ENCODE measurements at regions not wholly inside any gene's neighbourhood (a gene's known extent, or its start where the extent isn't known, plus 50 kb on each side); places are given as distances from the start of the nearest gene placed in this dataset.

DNA sequence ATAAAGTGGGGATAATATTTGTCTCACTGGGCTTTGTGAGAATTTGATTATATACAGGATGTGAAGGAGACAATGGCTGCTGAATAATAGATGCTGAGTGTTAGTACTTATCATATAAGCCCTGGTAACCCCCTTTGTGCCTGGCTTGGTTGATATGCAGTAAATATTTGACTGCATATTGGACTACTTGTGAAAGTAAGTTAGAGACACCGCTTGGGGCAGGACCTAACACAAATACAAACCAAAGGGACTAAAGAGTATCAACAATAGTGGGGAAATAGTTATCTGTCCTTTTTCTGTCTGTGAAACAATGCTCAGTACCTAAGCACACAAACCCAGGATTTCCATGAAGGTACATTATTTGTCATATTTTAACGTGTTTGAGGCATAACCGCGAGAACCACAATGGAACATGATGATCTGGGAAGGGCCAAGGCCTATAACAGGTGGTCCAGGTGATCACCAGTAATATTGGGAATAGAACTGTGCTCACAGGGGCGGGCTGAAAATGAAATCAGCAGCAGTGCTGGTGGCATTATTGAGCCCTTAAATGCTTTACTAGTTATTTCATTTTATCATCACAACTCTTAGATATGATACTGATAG lies 138.2 kb upstream of the SMARCA2 start:
- DNase-seq: no peak
- WGBS, 2 donors: 91 to 92% methylated on average over 5 of the region's 5 CpGs

DNA sequence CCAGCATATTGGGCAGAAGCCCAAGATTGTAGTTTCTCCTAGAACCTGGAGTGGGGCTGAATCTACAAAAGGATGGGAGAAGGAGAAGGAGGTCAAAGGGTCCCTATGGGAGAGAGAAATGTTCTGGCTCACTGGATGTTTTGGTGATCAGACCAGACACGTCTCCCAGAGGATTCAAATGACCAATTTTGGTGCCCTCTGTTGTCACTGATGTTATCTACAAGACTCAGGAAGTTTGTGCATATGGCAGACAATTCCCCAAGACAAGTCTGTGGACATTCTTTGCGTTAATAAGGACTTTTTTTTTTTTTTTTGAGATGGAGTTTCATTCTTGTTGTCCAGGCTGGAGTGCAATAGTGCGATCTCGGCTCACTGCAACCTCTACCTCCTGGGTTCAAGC lies 137.2 kb upstream of the SMARCA2 start:
- no peak overlapping the region for H3K4me3 ChIP-seq
- H3K4me1 ChIP-seq: no peaks in the 10 kb centered on the region
- intact Hi-C loops (cut with DNase I; ENCODE audit: low total_unique reads): no loop called here
- H3K27me3 ChIP-seq: no peaks in the 10 kb centered on the region
- WGBS, 2 donors: 85 to 93% methylated on average over 4 of the region's 4 CpGs
- TF ChIP-seq, protein P1, sequence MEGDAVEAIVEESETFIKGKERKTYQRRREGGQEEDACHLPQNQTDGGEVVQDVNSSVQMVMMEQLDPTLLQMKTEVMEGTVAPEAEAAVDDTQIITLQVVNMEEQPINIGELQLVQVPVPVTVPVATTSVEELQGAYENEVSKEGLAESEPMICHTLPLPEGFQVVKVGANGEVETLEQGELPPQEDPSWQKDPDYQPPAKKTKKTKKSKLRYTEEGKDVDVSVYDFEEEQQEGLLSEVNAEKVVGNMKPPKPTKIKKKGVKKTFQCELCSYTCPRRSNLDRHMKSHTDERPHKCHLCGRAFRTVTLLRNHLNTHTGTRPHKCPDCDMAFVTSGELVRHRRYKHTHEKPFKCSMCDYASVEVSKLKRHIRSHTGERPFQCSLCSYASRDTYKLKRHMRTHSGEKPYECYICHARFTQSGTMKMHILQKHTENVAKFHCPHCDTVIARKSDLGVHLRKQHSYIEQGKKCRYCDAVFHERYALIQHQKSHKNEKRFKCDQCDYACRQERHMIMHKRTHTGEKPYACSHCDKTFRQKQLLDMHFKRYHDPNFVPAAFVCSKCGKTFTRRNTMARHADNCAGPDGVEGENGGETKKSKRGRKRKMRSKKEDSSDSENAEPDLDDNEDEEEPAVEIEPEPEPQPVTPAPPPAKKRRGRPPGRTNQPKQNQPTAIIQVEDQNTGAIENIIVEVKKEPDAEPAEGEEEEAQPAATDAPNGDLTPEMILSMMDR (IDR thresholded peaks at IDR 0.05): no peak
- TF ChIP-seq POLR2A (IDR thresholded peaks at IDR 0.05): no peak
- H3K36me3 ChIP-seq (ENCODE audit: low read depth, missing control alignments): no peaks in the 10 kb centered on the region
- no peaks in the 10 kb centered on the region for H3K9me3 ChIP-seq
- no peak for DNase-seq
- no peak overlapping the region for H3K27ac ChIP-seq

More for the DNA sequence above, 138.2 kb upstream of the SMARCA2 start:
- Histone ChIP-seq H3K4me3 (no peak overlapping the region), H3K9me3 (no peaks in the 10 kb centered on the region), H3K27me3 (no peaks in the 10 kb centered on the region), H3K36me3 (ENCODE audit: low read depth, missing control alignments) (no peaks in the 10 kb centered on the region), H3K4me1 (no peaks in the 10 kb centered on the region), H3K27ac (no peak overlapping the region)
- no peak for TF ChIP-seq POLR2A (IDR thresholded peaks at IDR 0.05)
- TF ChIP-seq, protein P1 (IDR thresholded peaks at IDR 0.05): no peak
- intact Hi-C loops (cut with DNase I; ENCODE audit: low total_unique reads): no loop called here

DNA sequence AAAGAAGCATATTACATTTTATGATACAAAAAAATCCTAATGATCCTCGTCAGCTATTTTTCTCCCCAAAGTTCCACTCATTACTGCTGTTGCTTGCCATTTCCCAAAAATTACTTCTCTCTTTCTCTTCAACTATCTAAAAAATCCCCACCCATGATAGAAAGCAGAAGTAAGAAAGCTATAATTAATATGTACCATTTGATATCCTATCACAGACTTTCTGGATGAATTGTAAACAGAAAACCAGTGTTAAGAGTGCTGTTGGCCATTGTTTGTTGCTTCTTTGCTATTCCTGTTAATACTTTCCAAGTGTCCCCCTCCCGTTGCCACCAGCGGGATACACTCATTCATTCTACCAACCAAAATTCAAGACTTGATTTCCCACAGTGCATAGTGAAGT lies 136.3 kb upstream of the SMARCA2 start:
- Histone ChIP-seq H3K9me3 (no peaks in the 10 kb centered on the region), H3K36me3 (ENCODE audit: low read depth, missing control alignments) (no peaks in the 10 kb centered on the region), H3K27me3 (no peaks in the 10 kb centered on the region), H3K4me3 (no peak overlapping the region), H3K27ac (no peak overlapping the region), H3K4me1 (no peaks in the 10 kb centered on the region)
- intact Hi-C loops (cut with DNase I; ENCODE audit: low total_unique reads): no loop called here
- no peak for TF ChIP-seq POLR2A (IDR thresholded peaks at IDR 0.05)
- TF ChIP-seq, protein P1 (IDR thresholded peaks at IDR 0.05): no peak
- 87 to 88% methylated on average over 3 of the region's 3 CpGs for WGBS, 2 donors
- DNase-seq: no peak

DNA sequence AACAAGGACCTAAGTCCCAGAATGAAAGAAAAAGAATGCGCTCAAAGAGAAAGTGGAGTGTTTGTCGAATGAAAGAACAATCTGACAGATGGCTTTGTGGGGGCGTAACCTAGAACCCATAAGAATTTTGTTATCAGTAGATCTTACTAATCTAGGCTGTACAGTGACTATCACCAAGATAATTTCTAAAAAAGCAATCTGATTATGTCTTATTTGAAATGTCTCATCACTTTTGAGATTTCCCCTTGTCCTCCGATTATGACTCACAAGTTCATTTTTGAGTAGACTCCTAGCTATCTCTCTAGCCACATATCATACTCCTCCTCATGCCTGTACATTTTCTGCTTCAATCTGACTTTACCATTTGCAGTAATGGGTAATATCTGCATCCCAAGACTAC lies 135.6 kb upstream of the SMARCA2 start:
- H3K4me3 ChIP-seq: no peak overlapping the region
- H3K27me3 ChIP-seq: no peaks in the 10 kb centered on the region
- no peak overlapping the region for H3K27ac ChIP-seq
- no peaks in the 10 kb centered on the region for H3K36me3 ChIP-seq (ENCODE audit: low read depth, missing control alignments)
- H3K4me1 ChIP-seq: no peaks in the 10 kb centered on the region
- H3K9me3 ChIP-seq: no peaks in the 10 kb centered on the region
- WGBS, 2 donors: 88 to 92% methylated on average over 4 of the region's 4 CpGs
- TF ChIP-seq, protein P1 (IDR thresholded peaks at IDR 0.05): no peak
- no peak for TF ChIP-seq POLR2A (IDR thresholded peaks at IDR 0.05)
- DNase-seq: no peak
- intact Hi-C loops (cut with DNase I; ENCODE audit: low total_unique reads): no loop called here

DNA sequence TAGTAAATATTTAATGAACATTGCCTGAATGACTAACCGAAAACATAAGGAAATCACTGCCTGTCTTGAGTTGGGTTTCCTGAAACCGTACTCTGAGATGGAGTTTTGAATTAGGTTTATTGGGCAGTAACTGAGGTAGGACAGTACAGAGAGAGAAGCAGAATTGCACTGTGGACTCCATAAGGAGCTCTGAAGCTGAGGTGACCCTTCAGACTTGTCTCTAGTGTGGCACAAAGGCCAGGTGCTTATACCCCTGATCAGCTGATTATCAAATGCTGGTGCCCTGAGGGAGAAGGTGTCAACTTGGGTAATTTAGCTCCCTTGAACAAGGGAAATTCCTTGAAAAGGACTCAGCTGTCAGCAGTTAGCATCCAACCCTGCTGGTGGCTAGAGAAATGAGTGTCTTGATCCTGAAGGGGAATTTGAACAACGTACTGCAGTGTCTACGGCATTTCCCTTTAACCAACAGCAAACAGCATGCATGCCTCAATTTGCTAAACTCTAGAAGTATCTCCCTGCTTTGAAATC lies 135.0 kb upstream of the SMARCA2 start:
- intact Hi-C loops (cut with DNase I; ENCODE audit: low total_unique reads): no loop called here
- no peak for DNase-seq
- no peaks in the 10 kb centered on the region for H3K27me3 ChIP-seq
- no peaks in the 10 kb centered on the region for H3K36me3 ChIP-seq (ENCODE audit: low read depth, missing control alignments)
- H3K27ac ChIP-seq: no peak overlapping the region
- TF ChIP-seq, protein P1 (IDR thresholded peaks at IDR 0.05): no peak
- no peak for TF ChIP-seq POLR2A (IDR thresholded peaks at IDR 0.05)
- H3K4me3 ChIP-seq: no peak overlapping the region
- H3K9me3 ChIP-seq: no peaks in the 10 kb centered on the region
- WGBS, 2 donors: 93 to 95% methylated on average over 4 of the region's 4 CpGs
- no peaks in the 10 kb centered on the region for H3K4me1 ChIP-seq

Data from testis (tissue), 2 donors.